Right lung (tissue), 2 donors: ENCODE measurements at regions not wholly inside any gene's neighbourhood (a gene's known extent, or its start where the extent isn't known, plus 50 kb on each side); places are given as distances from the start of the nearest gene placed in this dataset.

Experiments
- DNase-seq, 2 donors: peaks; one replicate each; pipeline ENCODE4 v3.0.0-alpha.2; 2013

DNA sequence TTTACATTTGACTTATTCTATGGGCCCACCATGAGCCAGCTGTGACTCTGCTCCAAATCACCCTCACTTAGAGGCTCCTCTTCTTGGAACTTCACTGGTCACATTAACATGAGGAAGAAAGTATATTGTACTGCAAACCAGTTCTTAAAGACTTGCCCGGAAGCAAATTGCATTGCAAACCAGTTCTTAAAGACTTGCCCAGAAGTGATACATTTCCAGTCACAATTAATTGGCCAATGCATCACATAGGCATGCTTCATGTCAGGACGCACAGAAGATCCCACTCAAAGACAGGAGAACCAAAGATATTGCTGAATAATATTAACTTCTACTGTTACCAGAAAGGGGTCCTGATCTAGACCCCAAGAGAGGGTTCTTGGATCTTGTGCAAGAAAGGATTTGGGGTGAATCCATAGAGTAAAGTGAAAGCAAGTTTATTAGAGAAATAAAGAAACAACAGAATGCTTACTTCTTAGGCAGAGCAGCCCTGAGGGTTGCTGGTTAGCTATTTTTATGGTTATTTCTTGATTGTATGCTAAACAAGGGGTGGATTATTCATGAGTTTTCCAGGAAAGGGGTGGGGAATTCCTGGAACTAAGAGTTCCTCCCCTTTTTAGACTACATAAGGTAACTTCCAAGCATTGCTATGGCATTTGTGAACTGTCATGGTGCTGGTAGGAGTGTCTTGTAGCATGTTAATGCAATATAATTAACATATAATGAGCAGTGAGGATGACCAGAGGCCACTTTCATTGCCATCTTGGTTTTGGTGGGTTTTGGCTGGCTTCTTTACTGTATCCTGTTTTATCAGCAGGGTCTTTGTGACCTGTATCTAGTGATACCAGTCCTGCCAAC lies 54.6 kb upstream of the HCCS start:
- DNase-seq: no peak

DNA sequence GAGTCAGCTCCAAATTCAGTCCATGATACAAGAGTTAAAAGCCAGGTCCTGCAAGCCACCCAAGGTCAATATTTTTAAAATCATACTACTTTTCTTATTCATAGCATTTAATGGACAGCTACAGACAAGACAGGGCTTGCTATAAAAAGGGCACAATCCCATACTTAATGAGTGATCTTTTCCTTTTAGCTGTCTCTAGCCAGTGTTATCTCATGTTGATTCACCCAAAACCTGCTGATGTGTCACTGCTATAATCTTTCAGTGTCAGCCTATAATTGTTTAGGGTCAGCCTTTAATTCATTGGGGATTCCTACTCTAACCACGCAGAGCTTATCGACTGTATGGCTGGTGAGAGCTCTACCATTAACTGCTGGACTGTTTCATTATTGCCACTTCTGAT lies 51.2 kb upstream of the HCCS start:
- DNase-seq: no peak
